K562 (cell line): ENCODE measurements at regions not wholly inside any gene's neighbourhood (a gene's known extent, or its start where the extent isn't known, plus 50 kb on each side); places are given as distances from the start of the nearest gene placed in this dataset.

Experiments used
- GTF3C2 ChIP-seq: IDR thresholded peaks from 3 replicates; pipeline ENCODE4 v1.6.1; 2011; ENCODE audit warnings: borderline replicate concordance, mild to moderate bottlenecking, moderate library complexity; ENCODE audit not compliant: insufficient read length; ENCODE audit errors: extremely low read depth
- HDAC6 ChIP-seq: IDR thresholded peaks from 2 replicates; pipeline ENCODE4 v1.6.1; 2012; ENCODE audit warnings: low read depth, mild to moderate bottlenecking, control low read depth, inconsistent platforms, low read length, moderate library complexity
- HES1 ChIP-seq: fragments of 450-650 bp; IDR thresholded peaks from 2 replicates; pipeline ENCODE4 v1.6.1; 2016; ENCODE audit warnings: low read depth, mild to moderate bottlenecking, moderate library complexity
- POLR2H ChIP-seq: IDR thresholded peaks from 2 replicates; pipeline ENCODE4 v1.6.1; 2016; ENCODE audit warnings: missing genetic modification characterization, low read depth, mild to moderate bottlenecking, control low read depth, missing compliant biosample characterization, moderate library complexity
- SAFB ChIP-seq: fragments of 200-400 bp; formaldehyde crosslinking; IDR thresholded peaks from 2 replicates; pipeline ENCODE4 v1.6.1; 2017; ENCODE audit warnings: low read depth, low read length, borderline replicate concordance
- TCFL5 ChIP-seq: fragments of 250-450 bp; sonication (Bioruptor Pico); conservative IDR thresholded peaks from 2 replicates; pipeline ENCODE4 v1.6.1; 2021; ENCODE audit warnings: mild to moderate bottlenecking, moderate library complexity, matching md5 sums
- ZNF121 ChIP-seq: sonication (generic); formaldehyde crosslinking; conservative IDR thresholded peaks from 2 replicates; pipeline ENCODE4 v1.8.0; 2022; ENCODE audit warnings: missing genetic modification reagents

- TF ChIP-seq GTF3C2: no peak
- no peak for TF ChIP-seq HDAC6
- no peak for TF ChIP-seq HES1
- no peak for TF ChIP-seq SAFB
- no peak for TF ChIP-seq TCFL5
- no peak for TF ChIP-seq POLR2H (tag)
- TF ChIP-seq ZNF121 (CRISPR knock-in tag): no peak
These were observed 99.4 kb downstream of the TSEN15 start (continued) for GRCh38 chr1:184150776-184151531.
